HEK293 (cell line): ENCODE measurements at regions not wholly inside any gene's neighbourhood (a gene's known extent, or its start where the extent isn't known, plus 50 kb on each side); places are given as distances from the start of the nearest gene placed in this dataset.

Experiments
- CTCF ChIA-PET: fragments of 350-600 bp; formaldehyde crosslinking; extraction: SDS; loops from one replicate; lab custom pipeline; 2021; ENCODE audit warnings: antibody characterized with exemption; lab: Yijun Ruan, JAX
- POLR2A ChIA-PET: fragments of 300-600 bp; formaldehyde crosslinking; extraction: SDS; loops from one replicate; lab custom pipeline; 2020; ENCODE audit warnings: antibody characterized with exemption, inconsistent platforms; lab: Yijun Ruan, JAX
- H3K27ac ChIP-seq: fragments of 200-500 bp; sonication (Bioruptor generic); 2 replicates; pipeline ENCODE4 v1.5.1; 2014; ENCODE audit warnings: low read depth, low read length, control low read depth, inconsistent platforms; ENCODE audit errors: extremely low read depth
- H3K36me3 ChIP-seq, 2 experiments: fragments of 200-500 bp in 1 of 2; sonication (Bioruptor generic) in 1 of 2; 1 replicate in 1 of 2; 2 replicates in 1 of 2; pipeline ENCODE4 v1.5.1; 2014 to 2017; ENCODE audit warnings: inconsistent platforms in 2 of 2, low read length in 2 of 2; ENCODE audit not compliant: control insufficient read depth in 2 of 2, insufficient read depth in 1 of 2
- H3K4me1 ChIP-seq: fragments of 200-500 bp; sonication (Bioruptor generic); 2 replicates; pipeline ENCODE4 v1.5.1; 2014; ENCODE audit warnings: mild to moderate bottlenecking, low read length, inconsistent platforms; ENCODE audit not compliant: control insufficient read depth, insufficient read depth
- H3K4me3 ChIP-seq: 2 replicates; pipeline ENCODE4 v1.5.1; 2011; ENCODE audit warnings: low read depth, mild to moderate bottlenecking, control low read depth, low read length, moderate library complexity
- H3K9me3 ChIP-seq: fragments of 200-500 bp; sonication (Bioruptor generic); 2 replicates; pipeline ENCODE4 v1.5.1; 2014; ENCODE audit warnings: low read depth, low read length, inconsistent platforms; ENCODE audit not compliant: control insufficient read depth, insufficient read depth
- BCL11A ChIP-seq: fragments of 450-650 bp; formaldehyde crosslinking; IDR thresholded peaks from 2 replicates; pipeline ENCODE4 v1.5.1; 2016; ENCODE audit warnings: low read depth, missing biosample characterization, missing genetic modification characterization
- GFI1B ChIP-seq: fragments of 450-650 bp; formaldehyde crosslinking; IDR thresholded peaks from 2 replicates; pipeline ENCODE4 v1.5.1; 2016; ENCODE audit warnings: missing biosample characterization, missing genetic modification characterization
- HOXA7 ChIP-seq: sonication (generic); formaldehyde crosslinking; IDR thresholded peaks from 2 replicates; pipeline ENCODE4 v1.8.1; 2022; ENCODE audit warnings: missing genetic modification reagents, borderline replicate concordance
- HOXD13 ChIP-seq: sonication (generic); formaldehyde crosslinking; IDR thresholded peaks from 2 replicates; pipeline ENCODE4 v1.8.0; 2022; ENCODE audit warnings: missing genetic modification reagents, borderline replicate concordance
- IKZF3 ChIP-seq: fragments of 450-650 bp; IDR thresholded peaks from 2 replicates; pipeline ENCODE4 v1.5.0; 2018; ENCODE audit warnings: missing biosample characterization, mild to moderate bottlenecking, missing genetic modification characterization, moderate library complexity
- KLF7 ChIP-seq: fragments of 450-650 bp; formaldehyde crosslinking; IDR thresholded peaks from 2 replicates; pipeline ENCODE4 v1.5.1; 2016; ENCODE audit warnings: missing biosample characterization, missing genetic modification characterization, borderline replicate concordance
- OVOL3 ChIP-seq: fragments of 450-650 bp; formaldehyde crosslinking; IDR thresholded peaks from 2 replicates; pipeline ENCODE4 v1.5.1; 2016; ENCODE audit warnings: missing biosample characterization, missing genetic modification characterization
- PBX3 ChIP-seq: sonication (generic); formaldehyde crosslinking; IDR thresholded peaks from 2 replicates; pipeline ENCODE4 v1.8.1; 2022; ENCODE audit warnings: mild to moderate bottlenecking, moderate library complexity, missing genetic modification reagents
- PRDM1 ChIP-seq: fragments of 450-650 bp; formaldehyde crosslinking; IDR thresholded peaks from 2 replicates; pipeline ENCODE4; 2016; ENCODE audit warnings: missing biosample characterization, missing genetic modification characterization
- PRDM10 ChIP-seq: fragments of 450-650 bp; formaldehyde crosslinking; IDR thresholded peaks from 2 replicates; pipeline ENCODE4 v1.5.1; 2016; ENCODE audit warnings: missing biosample characterization, missing genetic modification characterization
- PRDM4 ChIP-seq: fragments of 450-650 bp; formaldehyde crosslinking; IDR thresholded peaks from 2 replicates; pipeline ENCODE4 v1.5.1; 2017; ENCODE audit warnings: missing biosample characterization, missing genetic modification characterization
- ZBTB48 ChIP-seq: fragments of 450-650 bp; formaldehyde crosslinking; IDR thresholded peaks from 2 replicates; pipeline ENCODE4 v1.5.1; 2016; ENCODE audit warnings: missing biosample characterization, missing genetic modification characterization
- ZBTB8A ChIP-seq: fragments of 450-650 bp; formaldehyde crosslinking; IDR thresholded peaks from 2 replicates; pipeline ENCODE4 v1.5.1; 2016; ENCODE audit warnings: missing biosample characterization, missing genetic modification characterization
- ZNF140 ChIP-seq: fragments of 450-650 bp; formaldehyde crosslinking; IDR thresholded peaks from 2 replicates; pipeline ENCODE4 v1.5.1; 2016; ENCODE audit warnings: missing biosample characterization, missing genetic modification characterization
- ZNF223 ChIP-seq: fragments of 450-650 bp; formaldehyde crosslinking; IDR thresholded peaks from 2 replicates; pipeline ENCODE4 v1.5.1; 2016; ENCODE audit warnings: missing biosample characterization, missing genetic modification characterization
- ZNF274 ChIP-seq, 2 experiments: fragments of 200-500 bp in 1 of 2; fragments of 450-650 bp in 1 of 2; sonication (Bioruptor generic) in 1 of 2; formaldehyde crosslinking in 1 of 2; IDR thresholded peaks; 2 replicates each; pipeline versions ENCODE4 v1.5.1 to v1.6.1; 2014 to 2016; ENCODE audit warnings: borderline replicate concordance in 1 of 2, inconsistent platforms in 1 of 2, low read length in 1 of 2, missing biosample characterization in 1 of 2, missing genetic modification characterization in 1 of 2
- ZNF292 ChIP-seq: fragments of 450-650 bp; formaldehyde crosslinking; IDR thresholded peaks from 2 replicates; pipeline ENCODE4 v1.5.1; 2016; ENCODE audit warnings: low read depth, missing biosample characterization, missing genetic modification characterization, borderline replicate concordance
- ZNF423 ChIP-seq: fragments of 450-650 bp; formaldehyde crosslinking; IDR thresholded peaks from 2 replicates; pipeline ENCODE4 v1.5.1; 2016; ENCODE audit warnings: missing biosample characterization, missing genetic modification characterization
- ZNF473 ChIP-seq: fragments of 450-650 bp; formaldehyde crosslinking; IDR thresholded peaks from 2 replicates; pipeline ENCODE4 v1.5.1; 2017; ENCODE audit warnings: missing biosample characterization, missing genetic modification characterization
- ZNF670 ChIP-seq: fragments of 450-650 bp; formaldehyde crosslinking; IDR thresholded peaks from 2 replicates; pipeline ENCODE4 v1.5.1; 2016; ENCODE audit warnings: missing biosample characterization, missing genetic modification characterization, low read depth
- ZNF707 ChIP-seq: fragments of 450-650 bp; formaldehyde crosslinking; IDR thresholded peaks from 2 replicates; pipeline ENCODE4 v1.5.1; 2016; ENCODE audit warnings: missing biosample characterization, missing genetic modification characterization
- ZNF776 ChIP-seq: fragments of 450-650 bp; formaldehyde crosslinking; IDR thresholded peaks from 2 replicates; pipeline ENCODE4 v1.5.0; 2017; ENCODE audit warnings: missing biosample characterization, missing genetic modification characterization, borderline replicate concordance
- ZNF777 ChIP-seq: fragments of 450-650 bp; formaldehyde crosslinking; IDR thresholded peaks from 2 replicates; pipeline ENCODE4 v1.5.1; 2017; ENCODE audit warnings: missing biosample characterization, missing genetic modification characterization, borderline replicate concordance
- ZSCAN16 ChIP-seq: fragments of 450-650 bp; formaldehyde crosslinking; IDR thresholded peaks from 2 replicates; pipeline ENCODE4 v1.5.1; 2016; ENCODE audit warnings: missing biosample characterization, missing genetic modification characterization

- TF ChIP-seq PRDM10 = no peak
- no peak for TF ChIP-seq ZNF274 (IDR thresholded peaks at IDR 0.05; ENCODE audit: low read length)
- no peak for TF ChIP-seq ZNF274 (tag by site-specific recombination; IDR thresholded peaks at IDR 0.05; ENCODE audit: borderline replicate concordance)
- no peak for TF ChIP-seq IKZF3
- no peak for TF ChIP-seq ZNF423 (tag by site-specific recombination)
Measured at GRCh38 chr12:90490355-90490754, 464.6 kb downstream of the CCER1 start (continued).

- Histone ChIP-seq H3K4me1 (no peaks in the 10 kb centered on the region), H3K9me3 (no peaks in the 10 kb centered on the region), H3K4me3 (no peak overlapping the region), H3K36me3 (no peaks in the 10 kb centered on the region), H3K27ac (no peak overlapping the region)
- ChIA-PET CTCF (no interaction called here), POLR2A (no interaction called here)
- TF ChIP-seq ZNF707 (tag by site-specific recombination) (no peak), KLF7 (no peak), ZNF777 (tag by site-specific recombination) (no peak), ZNF292 (no peak), GFI1B (no peak), ZNF776 (tag by site-specific recombination) (no peak), ZSCAN16 (no peak), HOXD13 (CRISPR knock-in tag) (no peak), OVOL3 (tag by site-specific recombination) (no peak), PRDM4 (tag by site-specific recombination) (no peak), ZNF670 (tag by site-specific recombination) (no peak), ZBTB48 (tag by site-specific recombination) (no peak), BCL11A (no peak), HOXA7 (no peak), ZNF473 (no peak), PRDM1 (no peak), PBX3 (CRISPR knock-in tag) (no peak), ZNF223 (tag by site-specific recombination) (no peak), ZNF140 (tag by site-specific recombination) (no peak), ZBTB8A (tag by site-specific recombination) (no peak)
Measured at GRCh38 chr12:90489141-90489540, 465.8 kb downstream of the CCER1 start.
